Liver (tissue), 3 donors: ENCODE measurements at regions not wholly inside any gene's neighbourhood (a gene's known extent, or its start where the extent isn't known, plus 50 kb on each side); places are given as distances from the start of the nearest gene placed in this dataset.

Experiments used
- CTCF ChIP-seq: fragments of 150-350 bp; IDR thresholded peaks from 2 replicates; pipeline ENCODE4 v1.5.1; 2017; ENCODE audit warnings: improper control_type of control experiment, low read depth, low read length; ENCODE audit not compliant: missing input control
- EGR1 ChIP-seq, 2 donors: IDR thresholded peaks; 2 replicates each; pipeline ENCODE4 v1.6.1; 2016 to 2018; ENCODE audit warnings: antibody characterized with exemption in 2 of 2, low read depth in 2 of 2
- FOXA2 ChIP-seq: IDR thresholded peaks from 2 replicates; pipeline ENCODE4 v1.6.1; 2016; ENCODE audit warnings: antibody characterized with exemption
- HNF4A ChIP-seq, 2 donors: conservative IDR thresholded peaks; 2 replicates each; pipeline ENCODE4 v1.6.1; 2016; ENCODE audit warnings: antibody characterized with exemption in 2 of 2, mild to moderate bottlenecking in 2 of 2
- MAX ChIP-seq: IDR thresholded peaks from 2 replicates; pipeline ENCODE4 v1.6.1; 2016; ENCODE audit warnings: antibody characterized with exemption
- REST ChIP-seq: IDR thresholded peaks from 2 replicates; pipeline ENCODE4 v1.6.1; 2016; ENCODE audit warnings: antibody characterized with exemption, mild to moderate bottlenecking
- SP1 ChIP-seq: IDR thresholded peaks from 2 replicates; pipeline ENCODE4 v1.6.1; 2018; ENCODE audit warnings: antibody characterized with exemption, mild to moderate bottlenecking
- ZBTB33 ChIP-seq: IDR thresholded peaks from 2 replicates; pipeline ENCODE4 v1.6.1; 2016; ENCODE audit warnings: antibody characterized with exemption
- donor health status: healthy.
- donor health status: healthy.

GRCh38 chrX:7294483-7294882, 146.5 kb upstream of the PUDP start:
- TF ChIP-seq MAX (no peak), CTCF (no peak), HNF4A (conservative IDR thresholded peaks at IDR 0.05) (no peak), ZBTB33 (no peak), EGR1 (IDR thresholded peaks at IDR 0.05; ENCODE audit: low read depth in 2 of 2) (no peak), REST (no peak), SP1 (no peak), FOXA2 (no peak)
